HepG2 (cell line): ENCODE measurements at regions not wholly inside any gene's neighbourhood (a gene's known extent, or its start where the extent isn't known, plus 50 kb on each side); places are given as distances from the start of the nearest gene placed in this dataset.

Experiments used
- ATAC-seq: fragments of 200-7000 bp; cut with Tn5 transposase; 3 replicates; pipeline ENCODE4 v1.9.1; 2020; ENCODE audit warnings: mild to moderate bottlenecking, moderate library complexity
- BruUV-seq: library from RNA; stranded (reverse); fragments of 400-500 nt; replicated peaks from 2 replicates; lab custom pipeline; 2021; lab: Mats Ljungman, UMichigan
- CTCF ChIA-PET: fragments of 300-600 bp; formaldehyde crosslinking; extraction: SDS; loops from one replicate; lab custom pipeline; 2021; ENCODE audit warnings: low total read pairs, inconsistent platforms, low intra/inter-chr PET ratio; lab: Yijun Ruan, JAX
- POLR2A ChIA-PET: fragments of 350-600 bp; sonication (Branson Sonifier 250); formaldehyde crosslinking; loops from one replicate; lab custom pipeline; 2020; ENCODE audit warnings: antibody characterized with exemption, inconsistent platforms; lab: Yijun Ruan, JAX
- DNase-seq: peaks from one replicate; pipeline ENCODE4 v3.0.0-alpha.2; 2015; ENCODE audit warnings: low spot score
- FAIRE-seq: peaks from 3 replicates; lab custom pipeline; 2011; peaks lifted over from hg19 to GRCh38; lab: Jason Lieb, UNC
- H2AFZ ChIP-seq: one replicate; pipeline ENCODE4 v1.6.1; 2011; ENCODE audit warnings: low read length, inconsistent platforms
- H3K27ac ChIP-seq: fragments of 300-600 bp; 3 replicates; pipeline ENCODE4 v1.8.0; 2011; ENCODE audit warnings: mixed run types, mild to moderate bottlenecking, mixed read lengths, low read length, inconsistent platforms; ENCODE audit not compliant: insufficient read depth; ENCODE audit errors: extremely low read length
- H3K27me3 ChIP-seq, 2 experiments: fragments of 200-600 bp in 1 of 2; 2 replicates in 1 of 2; 3 replicates in 1 of 2; pipeline versions ENCODE4 v1.6.0 to v1.8.0; 2011; ENCODE audit warnings: low read length in 2 of 2, mild to moderate bottlenecking in 2 of 2, moderate library complexity in 2 of 2, inconsistent platforms in 1 of 2; ENCODE audit not compliant: insufficient read depth in 2 of 2, control insufficient read depth in 1 of 2
- H3K36me3 ChIP-seq, 2 experiments: fragments of 200-600 bp in 1 of 2; replicated peaks in 1 of 2; 2 replicates in 1 of 2; 3 replicates in 1 of 2; pipeline versions ENCODE4 v1.5.1 to v1.8.0; 2011; ENCODE audit warnings: low read length in 2 of 2, inconsistent platforms in 1 of 2; ENCODE audit not compliant: insufficient read depth in 2 of 2, control insufficient read depth in 1 of 2
- H3K4me1 ChIP-seq: 2 replicates; pipeline ENCODE4 v1.5.1; 2012; ENCODE audit warnings: low read length, inconsistent platforms; ENCODE audit not compliant: insufficient read depth
- H3K4me2 ChIP-seq: 2 replicates; pipeline ENCODE4 v1.6.0; 2011; ENCODE audit warnings: low read depth, low read length, inconsistent platforms
- H3K4me3 ChIP-seq, 3 experiments: fragments of 200-600 bp in 1 of 3; sonication (generic), shearing (Covaris generic) in 1 of 3; replicated peaks in 1 of 3; 2 replicates each; pipeline ENCODE4 v1.5.1; 2011 to 2016; ENCODE audit warnings: low read length in 3 of 3, inconsistent platforms in 2 of 3, low read depth in 2 of 3, mild to moderate bottlenecking in 2 of 3, control low read depth in 1 of 3, mixed read lengths in 1 of 3; ENCODE audit not compliant: insufficient read depth in 1 of 3
- H3K79me2 ChIP-seq: one replicate; pipeline ENCODE4 v1.6.1; 2011; ENCODE audit warnings: low read length, inconsistent platforms; ENCODE audit not compliant: insufficient read depth
- H3K9ac ChIP-seq: 2 replicates; pipeline ENCODE4 v1.6.0; 2011; ENCODE audit warnings: mild to moderate bottlenecking, low read depth, low read length, inconsistent platforms; ENCODE audit not compliant: insufficient read depth
- H3K9me3 ChIP-seq: 2 replicates; pipeline ENCODE4 v1.5.1; 2012; ENCODE audit warnings: mild to moderate bottlenecking, low read length
- H4K20me1 ChIP-seq: 2 replicates; pipeline ENCODE4 v1.6.0; 2011; ENCODE audit warnings: inconsistent platforms, mild to moderate bottlenecking, low read length, moderate library complexity; ENCODE audit not compliant: insufficient read depth
- FLYWCH1 ChIP-seq: sonication (generic); formaldehyde crosslinking; IDR thresholded peaks from 2 replicates; pipeline ENCODE4 v1.8.1; 2023; ENCODE audit warnings: mild to moderate bottlenecking, missing genetic modification reagents
- HOXA3 ChIP-seq: sonication (generic); formaldehyde crosslinking; IDR thresholded peaks from 2 replicates; pipeline ENCODE4 v1.5.0; 2020; ENCODE audit warnings: missing genetic modification reagents
- NONO ChIP-seq, 2 experiments: fragments of 450-650 bp in 1 of 2; sonication (generic) in 1 of 2; formaldehyde crosslinking in 1 of 2; IDR thresholded peaks in 1 of 2; conservative IDR thresholded peaks in 1 of 2; 2 replicates each; pipeline versions ENCODE4 v1.6.1 to v1.8.0; 2017 to 2022; ENCODE audit warnings: mild to moderate bottlenecking in 1 of 2, missing genetic modification reagents in 1 of 2, moderate library complexity in 1 of 2
- ZNF747 ChIP-seq: sonication (generic); formaldehyde crosslinking; IDR thresholded peaks from 2 replicates; pipeline ENCODE4 v1.8.1; 2023; ENCODE audit warnings: missing genetic modification reagents, mild to moderate bottlenecking, borderline replicate concordance
- ZNF780A ChIP-seq: sonication (generic); formaldehyde crosslinking; IDR thresholded peaks from 2 replicates; pipeline ENCODE4 v1.8.0; 2022; ENCODE audit warnings: mild to moderate bottlenecking, missing genetic modification reagents, moderate library complexity
- in situ Hi-C: cut with HindIII; loops from 2 replicates; pipeline ENCODE4 v1.10.0; 2017; ENCODE audit warnings: low pct_unique_long_range_greater_than_20kb; ENCODE audit not compliant: extremely low pct_ligation_motif_present
- intact Hi-C: fragments of 100-400 bp; cut with micrococcal nuclease; formaldehyde crosslinking; loops from one replicate; pipeline ENCODE4 v1.10.0; 2022; ENCODE audit not compliant: unreplicated experiment
- TF ChIP-seq, protein P1 (sequence below): sonication (generic); formaldehyde crosslinking; IDR thresholded peaks from 2 replicates; pipeline ENCODE4 v1.4.0; 2020; ENCODE audit warnings: mild to moderate bottlenecking, missing genetic modification reagents
- TF ChIP-seq, protein P2 (sequence below): IDR thresholded peaks from 2 replicates; pipeline ENCODE4 v1.6.1; 2016; ENCODE audit warnings: missing compliant biosample characterization, missing genetic modification reagents, borderline replicate concordance
- TF ChIP-seq, protein P3 (sequence below): sonication (generic); formaldehyde crosslinking; IDR thresholded peaks from 2 replicates; pipeline ENCODE4 v1.4.0; 2020; ENCODE audit warnings: missing genetic modification reagents, borderline replicate concordance
- TF ChIP-seq, protein P4 (sequence below): sonication (generic); formaldehyde crosslinking; IDR thresholded peaks from 2 replicates; pipeline ENCODE4 v1.5.1; 2020; ENCODE audit warnings: missing genetic modification reagents, mild to moderate bottlenecking, borderline replicate concordance
- TF ChIP-seq, protein P5 (sequence below): IDR thresholded peaks from 2 replicates; pipeline ENCODE4 v1.6.1; 2016; ENCODE audit warnings: control low read depth

DNA sequence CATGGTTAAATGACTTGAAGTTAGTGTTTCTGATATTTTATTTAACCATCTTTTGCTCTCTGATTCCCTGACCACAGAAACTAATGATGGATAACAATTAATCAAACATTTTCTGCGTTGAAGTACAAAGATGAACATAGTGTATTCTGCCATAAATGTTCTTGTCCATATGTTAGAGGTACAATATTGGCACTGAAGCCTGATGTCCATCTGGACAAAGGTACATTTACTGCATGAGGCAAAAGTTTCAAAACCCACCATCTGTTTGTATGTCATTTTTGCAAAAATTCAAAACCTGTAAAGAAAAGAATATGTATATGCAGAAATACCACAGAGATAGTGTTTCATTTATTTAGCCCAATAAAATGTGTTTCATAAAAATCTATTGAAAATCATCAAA is 861.5 kb downstream of the ANKRD7 start (continued):
- TF ChIP-seq, protein P1, sequence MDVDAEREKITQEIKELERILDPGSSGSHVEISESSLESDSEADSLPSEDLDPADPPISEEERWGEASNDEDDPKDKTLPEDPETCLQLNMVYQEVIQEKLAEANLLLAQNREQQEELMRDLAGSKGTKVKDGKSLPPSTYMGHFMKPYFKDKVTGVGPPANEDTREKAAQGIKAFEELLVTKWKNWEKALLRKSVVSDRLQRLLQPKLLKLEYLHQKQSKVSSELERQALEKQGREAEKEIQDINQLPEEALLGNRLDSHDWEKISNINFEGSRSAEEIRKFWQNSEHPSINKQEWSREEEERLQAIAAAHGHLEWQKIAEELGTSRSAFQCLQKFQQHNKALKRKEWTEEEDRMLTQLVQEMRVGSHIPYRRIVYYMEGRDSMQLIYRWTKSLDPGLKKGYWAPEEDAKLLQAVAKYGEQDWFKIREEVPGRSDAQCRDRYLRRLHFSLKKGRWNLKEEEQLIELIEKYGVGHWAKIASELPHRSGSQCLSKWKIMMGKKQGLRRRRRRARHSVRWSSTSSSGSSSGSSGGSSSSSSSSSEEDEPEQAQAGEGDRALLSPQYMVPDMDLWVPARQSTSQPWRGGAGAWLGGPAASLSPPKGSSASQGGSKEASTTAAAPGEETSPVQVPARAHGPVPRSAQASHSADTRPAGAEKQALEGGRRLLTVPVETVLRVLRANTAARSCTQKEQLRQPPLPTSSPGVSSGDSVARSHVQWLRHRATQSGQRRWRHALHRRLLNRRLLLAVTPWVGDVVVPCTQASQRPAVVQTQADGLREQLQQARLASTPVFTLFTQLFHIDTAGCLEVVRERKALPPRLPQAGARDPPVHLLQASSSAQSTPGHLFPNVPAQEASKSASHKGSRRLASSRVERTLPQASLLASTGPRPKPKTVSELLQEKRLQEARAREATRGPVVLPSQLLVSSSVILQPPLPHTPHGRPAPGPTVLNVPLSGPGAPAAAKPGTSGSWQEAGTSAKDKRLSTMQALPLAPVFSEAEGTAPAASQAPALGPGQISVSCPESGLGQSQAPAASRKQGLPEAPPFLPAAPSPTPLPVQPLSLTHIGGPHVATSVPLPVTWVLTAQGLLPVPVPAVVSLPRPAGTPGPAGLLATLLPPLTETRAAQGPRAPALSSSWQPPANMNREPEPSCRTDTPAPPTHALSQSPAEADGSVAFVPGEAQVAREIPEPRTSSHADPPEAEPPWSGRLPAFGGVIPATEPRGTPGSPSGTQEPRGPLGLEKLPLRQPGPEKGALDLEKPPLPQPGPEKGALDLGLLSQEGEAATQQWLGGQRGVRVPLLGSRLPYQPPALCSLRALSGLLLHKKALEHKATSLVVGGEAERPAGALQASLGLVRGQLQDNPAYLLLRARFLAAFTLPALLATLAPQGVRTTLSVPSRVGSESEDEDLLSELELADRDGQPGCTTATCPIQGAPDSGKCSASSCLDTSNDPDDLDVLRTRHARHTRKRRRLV (CRISPR knock-in tag) = no peak

DNA sequence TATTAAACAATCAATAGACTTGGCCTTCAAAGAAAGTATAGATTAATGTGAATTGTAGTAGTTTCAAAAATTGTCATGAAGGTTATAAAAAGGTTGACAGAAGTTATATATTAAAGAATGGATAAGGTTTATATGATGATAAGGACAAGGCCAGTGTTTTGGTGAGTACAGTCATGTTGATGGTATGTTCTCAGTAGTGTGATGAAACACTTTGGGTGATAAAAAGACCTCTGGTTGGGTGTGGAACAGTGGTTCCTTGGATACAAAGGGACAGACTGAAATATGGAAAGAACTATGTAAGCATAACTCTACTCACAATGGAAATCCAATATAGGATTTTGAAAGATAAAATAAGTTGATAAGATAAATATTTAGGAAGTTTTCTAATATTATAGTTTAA is 866.3 kb downstream of the ANKRD7 start:
- peaks cover 6% of the 10 kb centered on the region; the same call in 1 of the 2 replicates for H3K9me3 ChIP-seq
- no TSS peak for BruUV-seq
- H2AFZ ChIP-seq = no peak overlapping the region
- DNase-seq = no peak
- no peak for ATAC-seq
- no peak overlapping the region for H3K27ac ChIP-seq
- no peak overlapping the region for H3K4me3 ChIP-seq
- no peaks in the 10 kb centered on the region for H4K20me1 ChIP-seq
- no peaks in the 10 kb centered on the region for H3K79me2 ChIP-seq
- no peaks in the 10 kb centered on the region for H3K36me3 ChIP-seq
- no peak overlapping the region for H3K4me2 ChIP-seq
- FAIRE-seq = no peak
- in situ Hi-C loops (no loop called here), intact Hi-C loops (no loop called here)
- CTCF ChIA-PET = no interaction called here
- no peak overlapping the region for H3K9ac ChIP-seq
- POLR2A ChIA-PET = no interaction called here
- H3K27me3 ChIP-seq = no peaks in the 10 kb centered on the region
- H3K4me1 ChIP-seq = no peaks in the 10 kb centered on the region
- TF ChIP-seq ZNF780A (CRISPR knock-in tag) = no peak
- no peak for TF ChIP-seq ZNF747 (CRISPR knock-in tag)
- TF ChIP-seq, protein P2, sequence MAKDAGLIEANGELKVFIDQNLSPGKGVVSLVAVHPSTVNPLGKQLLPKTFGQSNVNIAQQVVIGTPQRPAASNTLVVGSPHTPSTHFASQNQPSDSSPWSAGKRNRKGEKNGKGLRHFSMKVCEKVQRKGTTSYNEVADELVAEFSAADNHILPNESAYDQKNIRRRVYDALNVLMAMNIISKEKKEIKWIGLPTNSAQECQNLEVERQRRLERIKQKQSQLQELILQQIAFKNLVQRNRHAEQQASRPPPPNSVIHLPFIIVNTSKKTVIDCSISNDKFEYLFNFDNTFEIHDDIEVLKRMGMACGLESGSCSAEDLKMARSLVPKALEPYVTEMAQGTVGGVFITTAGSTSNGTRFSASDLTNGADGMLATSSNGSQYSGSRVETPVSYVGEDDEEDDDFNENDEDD (CRISPR knock-in tag) = no peak
- TF ChIP-seq, protein P3, sequence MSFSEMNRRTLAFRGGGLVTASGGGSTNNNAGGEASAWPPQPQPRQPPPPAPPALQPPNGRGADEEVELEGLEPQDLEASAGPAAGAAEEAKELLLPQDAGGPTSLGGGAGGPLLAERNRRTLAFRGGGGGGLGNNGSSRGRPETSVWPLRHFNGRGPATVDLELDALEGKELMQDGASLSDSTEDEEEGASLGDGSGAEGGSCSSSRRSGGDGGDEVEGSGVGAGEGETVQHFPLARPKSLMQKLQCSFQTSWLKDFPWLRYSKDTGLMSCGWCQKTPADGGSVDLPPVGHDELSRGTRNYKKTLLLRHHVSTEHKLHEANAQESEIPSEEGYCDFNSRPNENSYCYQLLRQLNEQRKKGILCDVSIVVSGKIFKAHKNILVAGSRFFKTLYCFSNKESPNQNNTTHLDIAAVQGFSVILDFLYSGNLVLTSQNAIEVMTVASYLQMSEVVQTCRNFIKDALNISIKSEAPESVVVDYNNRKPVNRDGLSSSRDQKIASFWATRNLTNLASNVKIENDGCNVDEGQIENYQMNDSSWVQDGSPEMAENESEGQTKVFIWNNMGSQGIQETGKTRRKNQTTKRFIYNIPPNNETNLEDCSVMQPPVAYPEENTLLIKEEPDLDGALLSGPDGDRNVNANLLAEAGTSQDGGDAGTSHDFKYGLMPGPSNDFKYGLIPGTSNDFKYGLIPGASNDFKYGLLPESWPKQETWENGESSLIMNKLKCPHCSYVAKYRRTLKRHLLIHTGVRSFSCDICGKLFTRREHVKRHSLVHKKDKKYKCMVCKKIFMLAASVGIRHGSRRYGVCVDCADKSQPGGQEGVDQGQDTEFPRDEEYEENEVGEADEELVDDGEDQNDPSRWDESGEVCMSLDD (CRISPR knock-in tag) = no peak
- no peak for TF ChIP-seq HOXA3 (CRISPR knock-in tag)
- TF ChIP-seq, protein P4, sequence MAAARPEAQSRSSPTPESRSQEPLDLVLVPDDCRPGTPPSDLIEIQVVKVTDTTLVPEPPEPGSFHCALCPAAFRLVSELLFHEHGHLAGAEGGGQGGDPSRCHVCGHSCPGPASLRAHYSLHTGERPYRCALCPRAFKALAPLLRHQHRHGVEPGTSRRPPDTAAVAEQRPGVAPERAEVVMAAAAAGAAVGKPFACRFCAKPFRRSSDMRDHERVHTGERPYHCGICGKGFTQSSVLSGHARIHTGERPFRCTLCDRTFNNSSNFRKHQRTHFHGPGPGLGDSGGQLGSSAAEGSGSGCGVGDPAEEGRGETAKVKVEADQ (CRISPR knock-in tag) = no peak
- TF ChIP-seq FLYWCH1 (CRISPR knock-in tag) = no peak
- no peak for TF ChIP-seq NONO (IDR thresholded peaks at IDR 0.05)
- TF ChIP-seq NONO (CRISPR knock-in tag; conservative IDR thresholded peaks at IDR 0.05) = no peak
- TF ChIP-seq, protein P5, sequence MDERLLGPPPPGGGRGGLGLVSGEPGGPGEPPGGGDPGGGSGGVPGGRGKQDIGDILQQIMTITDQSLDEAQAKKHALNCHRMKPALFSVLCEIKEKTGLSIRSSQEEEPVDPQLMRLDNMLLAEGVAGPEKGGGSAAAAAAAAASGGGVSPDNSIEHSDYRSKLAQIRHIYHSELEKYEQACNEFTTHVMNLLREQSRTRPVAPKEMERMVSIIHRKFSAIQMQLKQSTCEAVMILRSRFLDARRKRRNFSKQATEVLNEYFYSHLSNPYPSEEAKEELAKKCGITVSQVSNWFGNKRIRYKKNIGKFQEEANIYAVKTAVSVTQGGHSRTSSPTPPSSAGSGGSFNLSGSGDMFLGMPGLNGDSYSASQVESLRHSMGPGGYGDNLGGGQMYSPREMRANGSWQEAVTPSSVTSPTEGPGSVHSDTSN (CRISPR knock-in tag) = no peak
